Kidney (tissue), 13 donors: ENCODE measurements at regions not wholly inside any gene's neighbourhood (a gene's known extent, or its start where the extent isn't known, plus 50 kb on each side); places are given as distances from the start of the nearest gene placed in this dataset.
"Not testable (repeated sequence)": the region's sequence is repeated elsewhere in the genome, so short reads cannot be mapped to it uniquely, and the experiment has no call there.

Source experiments
- DNase-seq, 5 donors: peaks; one replicate each; pipeline ENCODE4 v3.0.0-alpha.2; 2013 to 2020
- FAIRE-seq: peaks from 2 replicates; lab custom pipeline; 2012; peaks lifted over from hg19 to GRCh38; lab: Jason Lieb, UNC
- H3K27ac ChIP-seq, 2 donors: one replicate each; pipeline ENCODE4 v1.7.0; 2013; ENCODE audit warnings: low read depth in 2 of 2, low read length in 2 of 2, inconsistent platforms in 1 of 2
- H3K27me3 ChIP-seq: one replicate; pipeline ENCODE4 v1.7.1; 2013; ENCODE audit warnings: low read length, inconsistent platforms; ENCODE audit not compliant: control insufficient read depth, insufficient read depth
- H3K36me3 ChIP-seq, 3 donors: one replicate each; pipeline versions ENCODE4 v1.7.0 to v1.7.1; 2013; ENCODE audit warnings: low read length in 3 of 3, control low read depth in 1 of 3, inconsistent platforms in 1 of 3; ENCODE audit not compliant: insufficient read depth in 3 of 3, control insufficient read depth in 2 of 3
- H3K4me1 ChIP-seq, 3 donors: one replicate each; pipeline versions ENCODE4 v1.7.0 to v1.7.1; 2013; ENCODE audit warnings: low read length in 3 of 3, inconsistent platforms in 1 of 3, low read depth in 1 of 3; ENCODE audit not compliant: control insufficient read depth in 2 of 3, insufficient read depth in 2 of 3
- H3K4me3 ChIP-seq, 3 donors: one replicate each; pipeline versions ENCODE4 v1.7.0 to v1.8.1; 2013; ENCODE audit warnings: low read length in 3 of 3, control low read depth in 1 of 3, inconsistent platforms in 1 of 3
- H3K9ac ChIP-seq, 3 donors: one replicate each; pipeline versions ENCODE4 v1.7.0 to v1.7.1; 2013; ENCODE audit warnings: low read length in 3 of 3, control low read depth in 1 of 3, inconsistent platforms in 1 of 3
- H3K9me3 ChIP-seq, 3 donors: one replicate each; pipeline versions ENCODE4 v1.7.0 to v1.7.1; 2013; ENCODE audit warnings: low read length in 3 of 3, control low read depth in 1 of 3, inconsistent platforms in 1 of 3; ENCODE audit not compliant: control insufficient read depth in 2 of 3, insufficient read depth in 1 of 3
- CTCF ChIP-seq: IDR thresholded peaks from 3 replicates; pipeline ENCODE4 v1.5.1; 2012; ENCODE audit warnings: mild to moderate bottlenecking, moderate library complexity, borderline replicate concordance; ENCODE audit not compliant: insufficient read depth; ENCODE audit errors: extremely low read depth
- intact Hi-C: fragments of 100-400 bp; cut with DNase I; formaldehyde crosslinking; loops from one replicate; pipeline ENCODE4 v1.11.1; 2022
- donor health status: control.
- donor health status: control.
- donor health status: control.
- donor health status: control.
- donor health status: control.
- donor health status: DM: yes; HTN: yes; CAD: no.
- donor health status: Normal renal cell carcinoma (clear cell type).

GRCh38 chr22:41036924-41037323 is 55.5 kb upstream of the EP300 start:
- H3K36me3 ChIP-seq, result no peaks in the 10 kb centered on the region
- intact Hi-C loops, result no loop called here
- no peaks in the 10 kb centered on the region for H3K9me3 ChIP-seq
- H3K9ac ChIP-seq, result no peak overlapping the region
- H3K27me3 ChIP-seq, result no peaks in the 10 kb centered on the region
- H3K27ac ChIP-seq, result no peak overlapping the region
- TF ChIP-seq CTCF, result no peak
- no peak overlapping the region for H3K4me3 ChIP-seq
- FAIRE-seq (no peak), DNase-seq (peak in 1 of 5 donors; percentile 4)
- no peaks in the 10 kb centered on the region for H3K4me1 ChIP-seq

DNA sequence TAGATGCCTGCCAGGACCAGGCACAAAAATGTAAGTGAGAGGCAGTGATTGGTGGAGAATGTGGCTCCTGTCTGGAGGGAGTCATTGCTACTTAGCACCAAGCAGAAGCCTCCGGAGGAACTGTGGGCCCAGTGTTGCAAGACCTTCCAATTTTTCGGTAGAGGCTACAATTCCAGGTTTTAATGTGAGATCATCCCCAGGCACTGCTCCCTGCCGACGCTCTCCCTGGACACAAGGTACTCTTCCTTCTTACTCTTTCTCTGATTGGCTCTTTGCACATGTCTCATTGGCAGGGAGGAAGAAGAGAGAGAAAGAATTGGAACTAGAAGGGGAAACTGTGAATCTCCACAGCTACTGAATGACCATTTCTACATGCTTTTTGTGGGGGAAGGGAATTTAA is 53.7 kb upstream of the EP300 start:
- Histone ChIP-seq H3K4me3 (no peak overlapping the region), H3K4me1 (no peaks in the 10 kb centered on the region), H3K27ac (no peak overlapping the region), H3K9me3 (no peaks in the 10 kb centered on the region), H3K27me3 (no peaks in the 10 kb centered on the region), H3K9ac (no peak overlapping the region), H3K36me3 (no peaks in the 10 kb centered on the region)
- DNase-seq (peak in 1 of 5 donors; percentile 1), FAIRE-seq (no peak)
- intact Hi-C loops, result no loop called here
- no peak for TF ChIP-seq CTCF

DNA sequence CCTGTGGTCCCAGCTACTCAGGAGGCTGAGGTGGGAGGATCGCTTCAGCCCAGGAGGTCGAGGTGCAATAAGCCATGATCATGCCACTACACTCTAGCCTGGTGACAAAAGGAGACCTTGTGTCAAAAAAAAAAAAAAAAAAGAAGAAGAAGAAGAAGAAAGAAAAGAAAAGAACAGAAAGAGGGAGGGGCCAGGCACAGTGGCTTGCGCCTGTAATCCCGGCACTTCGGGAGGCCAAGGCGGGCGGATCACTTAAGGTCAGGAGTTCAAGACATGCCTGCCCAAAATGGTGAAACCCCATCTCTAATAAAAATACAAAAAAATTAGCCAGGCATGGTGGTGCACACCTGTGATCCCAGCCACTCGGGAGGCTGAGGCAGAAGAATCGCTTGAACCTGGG is 52.8 kb upstream of the EP300 start:
- H3K27ac ChIP-seq, intact Hi-C loops, H3K36me3 ChIP-seq, H3K27me3 ChIP-seq, H3K9me3 ChIP-seq, H3K4me3 ChIP-seq, FAIRE-seq, H3K9ac ChIP-seq, H3K4me1 ChIP-seq: not testable (repeated sequence)
- peak in 1 of 5 donors; percentile 10 for DNase-seq

- DNase-seq, result no peak
- H3K4me1 ChIP-seq, result no peaks in the 10 kb centered on the region
- FAIRE-seq, result no peak
- no peak for TF ChIP-seq CTCF
- intact Hi-C loops, result no loop called here
- no peak overlapping the region for H3K27ac ChIP-seq
- no peak overlapping the region for H3K4me3 ChIP-seq
- no peak overlapping the region for H3K9ac ChIP-seq
- H3K27me3 ChIP-seq, result no peaks in the 10 kb centered on the region
- H3K9me3 ChIP-seq, result no peaks in the 10 kb centered on the region
- no peaks in the 10 kb centered on the region for H3K36me3 ChIP-seq
Measured at GRCh38 chr22:41040483-41040882, 51.9 kb upstream of the EP300 start.
